ENCODE measurements at regions not wholly inside any gene's neighbourhood (a gene's known extent, or its start where the extent isn't known, plus 50 kb on each side); places are given as distances from the start of the nearest gene placed in this dataset.

GRCh38 chr2:190123956-190124355 is 61.4 kb upstream of the MSTN start:
- no peaks in the 10 kb centered on the region for H3K36me3 ChIP-seq

GRCh38 chr2:190121971-190122370 is 59.4 kb upstream of the MSTN start:
- Histone ChIP-seq H3K4me1 (peaks cover 0 to 7% (median 2%) of the 10 kb centered on the region in 4 donors), H3K27ac (no peak overlapping the region), H3K4me3 (no peak overlapping the region), H3K9me3 (no peaks in the 10 kb centered on the region), H3K36me3 (no peaks in the 10 kb centered on the region), H3K27me3 (no peaks in the 10 kb centered on the region)
- TF ChIP-seq CTCF (IDR thresholded peaks at IDR 0.05) (peak; percentile 12 to 35 (median 29)), POLR2AphosphoS5 (IDR thresholded peaks at IDR 0.05) (no peak)
- intact Hi-C loops (cut with DNase I; ENCODE audit: low total_unique reads) = no loop called here
- in situ Hi-C loops (cut with MboI; ENCODE audit: low pct_ligation_motif_present in 1 of 4, low pct_unique_long_range_greater_than_20kb in 1 of 4, low sequenced_read_pairs in 3 of 4) = no loop called here
- no peak for DNase-seq
- 41 to 54% methylated on average over 1 of the region's 1 CpG for WGBS, 2 donors (ENCODE audit: low coverage in 1 of 2)

More at GRCh38 chr2:190123956-190124355, 61.4 kb upstream of the MSTN start:
- WGBS, 2 donors (ENCODE audit: low coverage in 1 of 2) = 69% methylated on average over 2 of the region's 2 CpGs; no CpG with 5 or more reads in 1 of the 2 donors
- Histone ChIP-seq H3K4me1 (peaks cover 0 to 20% (median 8%) of the 10 kb centered on the region in 4 donors), H3K9me3 (no peaks in the 10 kb centered on the region), H3K27ac (no peak overlapping the region), H3K4me3 (no peak overlapping the region), H3K27me3 (no peaks in the 10 kb centered on the region)
- DNase-seq = no peak
- TF ChIP-seq EP300 (IDR thresholded peaks at IDR 0.05; ENCODE audit: low read depth) = no peak
- TF ChIP-seq CTCF (IDR thresholded peaks at IDR 0.05) = no peak
- no peak for TF ChIP-seq POLR2A (IDR thresholded peaks at IDR 0.05)
- TF ChIP-seq POLR2AphosphoS5 (IDR thresholded peaks at IDR 0.05) = no peak
- in situ Hi-C loops (cut with MboI; ENCODE audit: low pct_ligation_motif_present in 1 of 4, low pct_unique_long_range_greater_than_20kb in 1 of 4, low sequenced_read_pairs in 3 of 4) = no loop called here
- intact Hi-C loops (cut with DNase I; ENCODE audit: low total_unique reads) = no loop called here

- DNase-seq = no peak
- no peaks in the 10 kb centered on the region for H3K9me3 ChIP-seq
- no peaks in the 10 kb centered on the region for H3K36me3 ChIP-seq
- H3K27ac ChIP-seq = no peak overlapping the region
- peaks cover 0 to under 1% (median 0%) of the 10 kb centered on the region in 4 donors for H3K4me1 ChIP-seq
- in situ Hi-C loops (cut with MboI; ENCODE audit: low pct_ligation_motif_present in 1 of 4, low pct_unique_long_range_greater_than_20kb in 1 of 4, low sequenced_read_pairs in 3 of 4) (no loop called here), intact Hi-C loops (cut with DNase I; ENCODE audit: low total_unique reads) (no loop called here)
- TF ChIP-seq CTCF (IDR thresholded peaks at IDR 0.05) (no peak), EP300 (IDR thresholded peaks at IDR 0.05; ENCODE audit: low read depth) (no peak), POLR2AphosphoS5 (IDR thresholded peaks at IDR 0.05) (no peak), POLR2A (IDR thresholded peaks at IDR 0.05) (no peak)
- no peak overlapping the region for H3K4me3 ChIP-seq
- H3K27me3 ChIP-seq = no peaks in the 10 kb centered on the region
Observed at GRCh38 chr2:190121305-190121704, 58.8 kb upstream of the MSTN start.

GRCh38 chr2:190119923-190120590 is 57.5 kb upstream of the MSTN start:
- no peak for TF ChIP-seq CTCF (IDR thresholded peaks at IDR 0.05)
- in situ Hi-C loops (cut with MboI; ENCODE audit: low pct_ligation_motif_present in 1 of 4, low pct_unique_long_range_greater_than_20kb in 1 of 4, low sequenced_read_pairs in 3 of 4) (no loop called here), intact Hi-C loops (cut with DNase I; ENCODE audit: low total_unique reads) (no loop called here)
- H3K27me3 ChIP-seq = no peaks in the 10 kb centered on the region
- H3K4me1 ChIP-seq = no peaks in the 10 kb centered on the region
- 73 to 76% methylated on average over 2 to 14 of the region's 14 CpGs for WGBS, 2 donors (ENCODE audit: low coverage in 1 of 2)
- H3K36me3 ChIP-seq = no peaks in the 10 kb centered on the region
- H3K27ac ChIP-seq = no peak overlapping the region
- DNase-seq = no peak
- no peaks in the 10 kb centered on the region for H3K9me3 ChIP-seq
- H3K4me3 ChIP-seq = no peak overlapping the region

All from transverse colon (tissue), 4 donors.